Upper lobe of right lung (tissue), 1 donor: ENCODE measurements at regions not wholly inside any gene's neighbourhood (a gene's known extent, or its start where the extent isn't known, plus 50 kb on each side); places are given as distances from the start of the nearest gene placed in this dataset.

Experiments
- ATAC-seq: fragments of 200-7000 bp; cut with Tn5 transposase; one replicate; pipeline ENCODE4 v1.9.1; 2020; ENCODE audit warnings: mild to moderate bottlenecking, moderate library complexity
- DNase-seq: peaks from one replicate; pipeline ENCODE4 v3.0.0-alpha.2; 2020
- H3K27ac ChIP-seq: fragments of 200-600 bp; one replicate; pipeline ENCODE4 v1.8.0; 2022
- H3K27me3 ChIP-seq: fragments of 200-600 bp; one replicate; pipeline ENCODE4 v1.8.0; 2022; ENCODE audit warnings: mild to moderate bottlenecking
- H3K36me3 ChIP-seq: fragments of 200-600 bp; one replicate; pipeline ENCODE4 v1.8.0; 2022
- H3K4me1 ChIP-seq: fragments of 200-600 bp; one replicate; pipeline ENCODE4 v1.8.0; 2022
- H3K4me3 ChIP-seq: fragments of 200-600 bp; one replicate; pipeline ENCODE4 v1.8.0; 2022; ENCODE audit warnings: mild to moderate bottlenecking
- H3K9me3 ChIP-seq: fragments of 200-600 bp; one replicate; pipeline ENCODE4 v1.8.0; 2022
- intact Hi-C: fragments of 100-400 bp; cut with DNase I; formaldehyde crosslinking; loops from one replicate; pipeline ENCODE4 v1.11.0; 2022
- TF ChIP-seq, protein P1 (sequence below): fragments of 200-600 bp; IDR thresholded peaks from one replicate; pipeline ENCODE4 v1.8.0; 2022; ENCODE audit warnings: antibody characterized with exemption
- donor health status: DM: no; HTN: yes; CAD: no; lungs with severe emphysema.

DNA sequence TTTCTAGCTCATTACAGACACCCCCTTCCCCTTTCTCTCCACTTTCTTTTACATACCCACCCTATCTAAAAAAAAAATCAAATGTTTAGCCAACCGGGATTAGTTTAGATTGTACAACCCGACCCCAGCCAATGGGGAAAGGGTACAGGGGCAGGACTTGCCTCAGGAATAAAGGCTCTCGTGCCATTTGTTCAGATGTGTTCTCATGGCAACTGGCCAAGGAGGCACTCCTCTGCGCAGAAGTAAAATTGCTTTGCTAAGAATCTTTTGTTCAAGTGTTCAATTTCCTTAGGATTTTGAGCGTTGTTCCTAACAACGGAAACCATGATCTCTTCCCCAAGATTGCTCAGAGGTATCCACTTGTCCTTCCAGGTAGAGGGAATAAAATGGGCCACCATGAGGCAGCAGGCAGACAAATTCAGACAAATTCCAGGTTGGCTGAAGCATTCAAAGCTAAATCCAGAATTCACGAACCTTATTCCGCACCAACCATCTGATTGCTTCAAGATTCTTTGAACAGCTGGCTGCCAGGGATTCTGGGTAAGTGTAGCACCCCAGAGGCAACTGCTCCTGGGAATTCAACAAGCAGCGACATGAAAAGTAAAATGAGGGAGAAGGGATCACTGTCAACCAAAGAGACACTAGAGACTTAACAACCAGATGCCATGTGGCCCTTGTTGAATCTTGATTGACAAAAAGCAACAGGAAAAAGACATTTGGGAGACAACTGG, 431.8 kb downstream of the PREX1 start:
- Histone ChIP-seq H3K9me3 (no peaks in the 10 kb centered on the region), H3K36me3 (no peaks in the 10 kb centered on the region), H3K4me1 (no peaks in the 10 kb centered on the region), H3K27me3 (no peaks in the 10 kb centered on the region), H3K27ac (no peak overlapping the region), H3K4me3 (no peak overlapping the region)
- no peak for ATAC-seq
- intact Hi-C loops = no loop called here
- DNase-seq = no peak
- TF ChIP-seq, protein P1, sequence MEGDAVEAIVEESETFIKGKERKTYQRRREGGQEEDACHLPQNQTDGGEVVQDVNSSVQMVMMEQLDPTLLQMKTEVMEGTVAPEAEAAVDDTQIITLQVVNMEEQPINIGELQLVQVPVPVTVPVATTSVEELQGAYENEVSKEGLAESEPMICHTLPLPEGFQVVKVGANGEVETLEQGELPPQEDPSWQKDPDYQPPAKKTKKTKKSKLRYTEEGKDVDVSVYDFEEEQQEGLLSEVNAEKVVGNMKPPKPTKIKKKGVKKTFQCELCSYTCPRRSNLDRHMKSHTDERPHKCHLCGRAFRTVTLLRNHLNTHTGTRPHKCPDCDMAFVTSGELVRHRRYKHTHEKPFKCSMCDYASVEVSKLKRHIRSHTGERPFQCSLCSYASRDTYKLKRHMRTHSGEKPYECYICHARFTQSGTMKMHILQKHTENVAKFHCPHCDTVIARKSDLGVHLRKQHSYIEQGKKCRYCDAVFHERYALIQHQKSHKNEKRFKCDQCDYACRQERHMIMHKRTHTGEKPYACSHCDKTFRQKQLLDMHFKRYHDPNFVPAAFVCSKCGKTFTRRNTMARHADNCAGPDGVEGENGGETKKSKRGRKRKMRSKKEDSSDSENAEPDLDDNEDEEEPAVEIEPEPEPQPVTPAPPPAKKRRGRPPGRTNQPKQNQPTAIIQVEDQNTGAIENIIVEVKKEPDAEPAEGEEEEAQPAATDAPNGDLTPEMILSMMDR = no peak

DNA sequence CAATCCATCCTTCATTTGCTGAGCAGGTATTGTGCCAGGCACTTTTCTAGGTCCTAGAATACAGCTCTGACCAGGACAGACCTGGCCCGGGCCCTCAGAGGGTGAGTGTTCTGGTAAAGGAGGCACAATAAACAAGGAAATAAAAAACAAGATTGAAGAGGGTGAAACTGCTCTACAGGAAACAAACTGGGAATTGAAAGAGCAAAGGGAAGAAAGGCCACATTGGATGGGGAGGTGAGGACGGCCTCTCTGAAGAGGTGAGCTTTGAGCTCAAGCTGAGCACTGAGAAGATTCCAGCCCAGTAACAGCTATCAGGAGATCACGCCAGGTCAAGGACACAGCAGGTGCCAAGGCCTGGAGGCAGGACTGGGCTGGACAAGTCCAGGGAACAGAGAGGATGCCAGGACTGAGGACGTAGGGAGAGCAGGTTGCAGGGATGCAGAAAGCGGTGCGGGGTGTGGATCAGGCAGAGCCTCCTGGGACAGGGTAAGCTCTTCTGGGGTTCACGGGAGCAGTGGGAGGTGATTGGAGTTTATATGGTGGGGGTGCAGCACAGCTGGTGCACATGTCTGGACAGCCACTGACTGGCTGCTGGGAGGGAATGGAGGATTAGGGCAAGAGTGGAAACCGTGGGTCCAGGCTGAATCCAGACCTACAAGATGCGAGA, 433.3 kb downstream of the PREX1 start:
- H3K9me3 ChIP-seq = no peaks in the 10 kb centered on the region
- TF ChIP-seq, protein P1 = no peak
- no peaks in the 10 kb centered on the region for H3K27me3 ChIP-seq
- intact Hi-C loops = no loop called here
- no peaks in the 10 kb centered on the region for H3K4me1 ChIP-seq
- no peak overlapping the region for H3K4me3 ChIP-seq
- ATAC-seq (no peak), DNase-seq (no peak)
- no peaks in the 10 kb centered on the region for H3K36me3 ChIP-seq
- no peak overlapping the region for H3K27ac ChIP-seq

DNA sequence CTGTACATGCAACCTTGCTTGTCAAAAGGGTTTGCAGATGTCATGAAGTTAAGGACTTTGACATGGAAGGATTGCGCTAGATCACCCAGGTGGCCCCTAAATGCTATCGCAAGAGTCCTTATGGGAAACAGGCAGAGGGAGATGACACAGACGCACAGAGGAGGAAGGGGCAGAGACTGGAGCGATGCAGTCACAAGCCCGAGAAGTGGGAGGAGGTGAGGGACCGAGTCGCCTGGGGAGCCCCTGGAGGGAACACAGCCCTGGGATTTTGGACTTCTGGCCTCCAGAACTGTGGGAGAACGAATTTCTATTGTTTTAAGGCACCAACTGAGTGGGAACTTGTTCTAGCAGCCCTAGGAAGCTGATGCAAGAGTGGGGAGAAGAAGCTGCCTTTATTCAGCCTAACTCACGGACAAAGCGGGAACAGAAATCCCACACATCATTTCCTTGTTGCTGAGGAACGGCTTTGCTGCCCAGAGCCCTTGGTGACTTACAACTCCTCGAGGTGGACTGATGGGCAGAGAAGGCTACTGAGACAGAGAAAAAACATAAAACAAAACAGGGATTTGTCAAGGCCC, 434.0 kb downstream of the PREX1 start:
- intact Hi-C loops = no loop called here
- H3K27me3 ChIP-seq = no peaks in the 10 kb centered on the region
- H3K9me3 ChIP-seq = no peaks in the 10 kb centered on the region
- no peak overlapping the region for H3K27ac ChIP-seq
- ATAC-seq (no peak), DNase-seq (no peak)
- no peak overlapping the region for H3K4me3 ChIP-seq
- no peaks in the 10 kb centered on the region for H3K36me3 ChIP-seq
- no peaks in the 10 kb centered on the region for H3K4me1 ChIP-seq
- TF ChIP-seq, protein P1 = no peak

DNA sequence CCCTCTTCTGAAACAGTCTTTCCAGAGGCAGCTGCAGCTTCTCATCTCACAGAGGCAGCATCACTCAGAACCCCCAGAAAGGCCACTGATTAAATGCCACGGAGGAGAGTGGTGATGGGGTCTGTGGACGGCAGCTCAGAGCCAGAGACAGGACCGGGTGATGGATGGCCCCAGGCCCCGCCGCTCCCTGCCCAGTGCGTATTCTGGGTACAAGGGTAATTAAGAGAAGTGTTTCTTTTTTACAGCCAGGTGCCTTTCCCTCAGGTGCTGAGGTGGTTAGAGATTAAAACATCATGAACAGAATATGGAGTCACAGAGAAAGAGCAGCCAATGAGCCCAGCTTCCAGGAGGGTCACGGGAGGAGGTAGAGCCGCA, 434.5 kb downstream of the PREX1 start:
- ATAC-seq (no peak), DNase-seq (no peak)
- Histone ChIP-seq H3K27ac (no peak overlapping the region), H3K4me1 (no peaks in the 10 kb centered on the region), H3K36me3 (no peaks in the 10 kb centered on the region), H3K27me3 (no peaks in the 10 kb centered on the region), H3K9me3 (no peaks in the 10 kb centered on the region), H3K4me3 (no peak overlapping the region)
- TF ChIP-seq, protein P1 = no peak
- intact Hi-C loops = no loop called here

DNA sequence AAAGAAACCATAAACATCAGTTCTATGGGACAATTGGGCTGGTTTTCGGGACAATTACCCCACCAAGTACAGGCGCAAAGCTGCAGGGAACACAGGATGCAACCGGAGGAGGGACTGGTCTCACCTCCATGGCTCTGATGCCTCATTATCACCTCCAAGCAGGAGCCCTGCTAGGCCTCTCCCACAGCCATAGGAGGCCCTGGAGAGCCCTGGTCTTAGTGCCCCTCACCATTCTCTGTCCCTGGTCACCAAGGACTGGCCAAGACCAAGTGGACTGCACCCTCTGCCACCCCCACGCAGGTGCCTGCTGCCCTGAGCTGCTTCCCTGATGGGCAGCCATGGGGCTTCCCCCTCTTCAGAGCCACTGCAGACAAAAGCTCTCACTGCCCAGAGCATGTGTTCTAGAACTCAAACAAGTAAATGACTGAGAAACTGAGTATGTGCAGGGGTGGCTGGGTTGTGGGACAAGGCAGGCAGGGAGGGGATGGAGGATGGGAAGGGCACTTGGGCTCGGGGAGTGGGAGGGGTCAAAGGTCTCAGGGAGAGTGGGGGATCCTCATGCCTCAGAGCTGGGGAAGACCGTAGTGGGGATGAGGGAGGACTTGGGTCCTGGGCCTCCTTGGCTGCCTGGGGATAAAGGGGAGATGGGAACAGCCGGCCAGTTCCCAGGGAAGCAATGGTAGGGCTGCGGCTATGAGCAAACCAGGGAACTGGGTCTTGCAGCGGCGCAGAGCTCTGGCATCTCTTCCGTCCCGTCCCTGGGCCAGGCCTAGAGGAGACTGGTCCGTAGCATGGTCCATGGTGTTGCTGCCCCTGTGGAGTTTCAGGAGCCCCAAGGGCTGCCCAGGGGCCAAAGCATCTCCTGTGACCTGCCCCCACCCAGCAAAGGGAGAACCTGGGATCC, 435.1 kb downstream of the PREX1 start:
- ATAC-seq = no peak
- TF ChIP-seq, protein P1 = no peak

More for the DNA sequence above, 435.1 kb downstream of the PREX1 start:
- no peak for DNase-seq
- no peaks in the 10 kb centered on the region for H3K4me1 ChIP-seq
- no peak overlapping the region for H3K4me3 ChIP-seq
- H3K27me3 ChIP-seq = no peaks in the 10 kb centered on the region
- H3K27ac ChIP-seq = no peak overlapping the region
- no peaks in the 10 kb centered on the region for H3K36me3 ChIP-seq
- no peaks in the 10 kb centered on the region for H3K9me3 ChIP-seq
- intact Hi-C loops = no loop called here
